PC-9 (cell line): ENCODE measurements at regions not wholly inside any gene's neighbourhood (a gene's known extent, or its start where the extent isn't known, plus 50 kb on each side); places are given as distances from the start of the nearest gene placed in this dataset.

ENCODE experiments used
- EZH2 ChIP-seq: fragments of 200-600 bp; sonication (generic); IDR thresholded peaks from 2 replicates; pipeline ENCODE4 v1.8.0; 2017; ENCODE audit warnings: antibody characterized with exemption, low read depth
- TF ChIP-seq, protein P1 (sequence below): fragments of 200-600 bp; sonication (generic); conservative IDR thresholded peaks from 2 replicates; pipeline ENCODE4 v1.6.1; 2017; ENCODE audit warnings: mixed run types, antibody characterized with exemption, mild to moderate bottlenecking, moderate library complexity

GRCh38 chr12:83197483-83197914 is 510.8 kb downstream of the TMTC2 start:
- TF ChIP-seq, protein P1, sequence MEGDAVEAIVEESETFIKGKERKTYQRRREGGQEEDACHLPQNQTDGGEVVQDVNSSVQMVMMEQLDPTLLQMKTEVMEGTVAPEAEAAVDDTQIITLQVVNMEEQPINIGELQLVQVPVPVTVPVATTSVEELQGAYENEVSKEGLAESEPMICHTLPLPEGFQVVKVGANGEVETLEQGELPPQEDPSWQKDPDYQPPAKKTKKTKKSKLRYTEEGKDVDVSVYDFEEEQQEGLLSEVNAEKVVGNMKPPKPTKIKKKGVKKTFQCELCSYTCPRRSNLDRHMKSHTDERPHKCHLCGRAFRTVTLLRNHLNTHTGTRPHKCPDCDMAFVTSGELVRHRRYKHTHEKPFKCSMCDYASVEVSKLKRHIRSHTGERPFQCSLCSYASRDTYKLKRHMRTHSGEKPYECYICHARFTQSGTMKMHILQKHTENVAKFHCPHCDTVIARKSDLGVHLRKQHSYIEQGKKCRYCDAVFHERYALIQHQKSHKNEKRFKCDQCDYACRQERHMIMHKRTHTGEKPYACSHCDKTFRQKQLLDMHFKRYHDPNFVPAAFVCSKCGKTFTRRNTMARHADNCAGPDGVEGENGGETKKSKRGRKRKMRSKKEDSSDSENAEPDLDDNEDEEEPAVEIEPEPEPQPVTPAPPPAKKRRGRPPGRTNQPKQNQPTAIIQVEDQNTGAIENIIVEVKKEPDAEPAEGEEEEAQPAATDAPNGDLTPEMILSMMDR = no peak
- TF ChIP-seq EZH2 = no peak
